ENCODE measurements at regions not wholly inside any gene's neighbourhood (a gene's known extent, or its start where the extent isn't known, plus 50 kb on each side); places are given as distances from the start of the nearest gene placed in this dataset.

- peak; percentile 99 for DNase-seq
- in situ Hi-C loops (cut with MboI): no loop called here
- Histone ChIP-seq H3K4me2 (ENCODE audit: unreplicated experiment) (peak overlapping the region; percentile 74), H3K36me3 (ENCODE audit: low read depth) (no peaks in the 10 kb centered on the region), H3K9me3 (ENCODE audit: low read depth) (no peaks in the 10 kb centered on the region), H3K4me3 (no peak overlapping the region), H3F3A (ENCODE audit: insufficient read depth) (peaks cover 22% of the 10 kb centered on the region), H4K20me1 (ENCODE audit: insufficient read depth) (no peaks in the 10 kb centered on the region), H3K79me2 (ENCODE audit: insufficient read depth) (no peaks in the 10 kb centered on the region), H2AFZ (no peak overlapping the region), H3K27me3 (replicated peaks; ENCODE audit: insufficient read depth) (peaks cover 2% of the 10 kb centered on the region; the same call in 1 of the 2 replicates), H3K27ac (peak overlapping the region; percentile 62), H3K4me1 (ENCODE audit: insufficient read depth) (peaks cover 39% of the 10 kb centered on the region), H3K9me2 (ENCODE audit: insufficient read depth) (no peaks in the 10 kb centered on the region), H3K9ac (peak overlapping the region; percentile 50; the same call in 1 of the 2 replicates)
- 9 to 10% methylated on average over 12 of the region's 12 CpGs for WGBS, 2 experiments (ENCODE audit: low coverage in 1 of 2, low lambda C conversion rate in 2 of 2, missing lambda C conversion rate in 2 of 2)
- TF ChIP-seq EZH2phosphoT487 (IDR thresholded peaks at IDR 0.05; ENCODE audit: insufficient read depth, low read depth) (no peak), EZH2 (IDR thresholded peaks at IDR 0.05; ENCODE audit: insufficient read depth, poor library complexity, severe bottlenecking) (no peak)
Measured at GRCh38 chr11:119795231-119795630, 66.2 kb upstream of the NECTIN1 start.

- peak overlapping the region; percentile 50; the same call in 1 of the 2 replicates for H3K9ac ChIP-seq
- H4K20me1 ChIP-seq (ENCODE audit: insufficient read depth): no peaks in the 10 kb centered on the region
- in situ Hi-C loops (cut with MboI): no loop called here
- no peak for TF ChIP-seq EZH2phosphoT487 (IDR thresholded peaks at IDR 0.05; ENCODE audit: insufficient read depth, low read depth)
- TF ChIP-seq EZH2 (IDR thresholded peaks at IDR 0.05; ENCODE audit: insufficient read depth, poor library complexity, severe bottlenecking): no peak
- H3K9me2 ChIP-seq (ENCODE audit: insufficient read depth): no peaks in the 10 kb centered on the region
- no peak overlapping the region for H3K4me3 ChIP-seq
- WGBS, 2 experiments (ENCODE audit: low coverage in 1 of 2, low lambda C conversion rate in 2 of 2, missing lambda C conversion rate in 2 of 2): 68 to 76% methylated on average over 4 of the region's 4 CpGs
- no peaks in the 10 kb centered on the region for H3K36me3 ChIP-seq (ENCODE audit: low read depth)
- peak overlapping the region; percentile 62 for H3K27ac ChIP-seq
- peak; percentile 14 for DNase-seq
- H3K4me2 ChIP-seq (ENCODE audit: unreplicated experiment): peak overlapping the region; percentile 74
- H3K4me1 ChIP-seq (ENCODE audit: insufficient read depth): peaks cover 39% of the 10 kb centered on the region
- peaks cover 22% of the 10 kb centered on the region for H3F3A ChIP-seq (ENCODE audit: insufficient read depth)
- no peaks in the 10 kb centered on the region for H3K9me3 ChIP-seq (ENCODE audit: low read depth)
- no peaks in the 10 kb centered on the region; the same call in 1 of the 2 replicates for H3K27me3 ChIP-seq (replicated peaks; ENCODE audit: insufficient read depth)
- no peak overlapping the region for H2AFZ ChIP-seq
- H3K79me2 ChIP-seq (ENCODE audit: insufficient read depth): no peaks in the 10 kb centered on the region
Measured at GRCh38 chr11:119794756-119795155, 65.8 kb upstream of the NECTIN1 start.

GRCh38 chr11:119794141-119794665 lies 65.2 kb upstream of the NECTIN1 start:
- Histone ChIP-seq H2AFZ (no peak overlapping the region), H3K79me2 (ENCODE audit: insufficient read depth) (no peaks in the 10 kb centered on the region), H3K36me3 (ENCODE audit: low read depth) (no peaks in the 10 kb centered on the region), H3K4me3 (no peak overlapping the region), H3K9me2 (ENCODE audit: insufficient read depth) (no peaks in the 10 kb centered on the region), H4K20me1 (ENCODE audit: insufficient read depth) (no peaks in the 10 kb centered on the region), H3K9ac (no peak overlapping the region), H3K4me2 (ENCODE audit: unreplicated experiment) (no peak overlapping the region), H3K9me3 (ENCODE audit: low read depth) (no peaks in the 10 kb centered on the region), H3F3A (ENCODE audit: insufficient read depth) (peaks cover 22% of the 10 kb centered on the region), H3K4me1 (ENCODE audit: insufficient read depth) (peaks cover 39% of the 10 kb centered on the region), H3K27me3 (replicated peaks; ENCODE audit: insufficient read depth) (no peaks in the 10 kb centered on the region; the same call in 1 of the 2 replicates), H3K27ac (no peak overlapping the region)
- in situ Hi-C loops (cut with MboI): no loop called here
- TF ChIP-seq EZH2 (IDR thresholded peaks at IDR 0.05; ENCODE audit: insufficient read depth, poor library complexity, severe bottlenecking) (no peak), EZH2phosphoT487 (IDR thresholded peaks at IDR 0.05; ENCODE audit: insufficient read depth, low read depth) (no peak)
- no peak for DNase-seq
- WGBS, 2 experiments (ENCODE audit: low coverage in 1 of 2, low lambda C conversion rate in 2 of 2, missing lambda C conversion rate in 2 of 2): 86 to 88% methylated on average over 17 of the region's 17 CpGs

DNA sequence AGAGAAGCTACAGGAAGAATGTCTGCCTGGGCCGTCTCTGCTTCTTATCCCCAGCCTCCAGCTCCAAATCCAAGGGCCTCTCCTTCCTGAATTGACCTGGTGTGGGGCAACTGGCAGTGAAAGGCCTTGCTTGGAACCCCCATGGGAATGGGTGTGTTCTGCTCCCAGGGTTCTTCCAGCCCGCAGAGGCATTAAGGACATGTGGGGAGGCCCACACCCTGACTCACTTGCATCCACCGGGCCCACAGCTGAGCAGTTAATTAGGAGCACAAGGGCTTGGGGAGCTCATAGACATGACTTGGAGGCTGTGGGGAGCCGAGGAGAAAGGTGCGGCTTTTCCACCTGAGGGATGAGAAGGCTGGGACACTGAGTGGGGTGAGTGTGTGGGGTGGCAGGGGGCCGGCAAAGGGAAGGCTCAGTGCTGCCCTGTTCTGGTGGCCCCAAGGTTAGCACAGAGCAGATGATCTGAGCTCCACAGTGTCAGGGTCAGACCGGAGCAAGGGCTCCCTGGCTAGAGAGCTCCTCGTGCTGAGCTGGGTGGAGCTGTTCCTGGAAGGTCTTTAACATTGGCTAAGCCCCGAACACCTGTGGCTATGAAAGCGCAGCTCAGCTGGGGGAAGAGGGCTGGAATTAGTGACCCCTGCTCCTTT lies 64.5 kb upstream of the NECTIN1 start:
- H3K36me3 ChIP-seq (ENCODE audit: low read depth): no peaks in the 10 kb centered on the region
- H3K4me2 ChIP-seq (ENCODE audit: unreplicated experiment): peak overlapping the region; percentile 33
- H3K79me2 ChIP-seq (ENCODE audit: insufficient read depth): no peaks in the 10 kb centered on the region
- TF ChIP-seq EZH2phosphoT487 (IDR thresholded peaks at IDR 0.05; ENCODE audit: insufficient read depth, low read depth): no peak
- no peak for TF ChIP-seq EZH2 (IDR thresholded peaks at IDR 0.05; ENCODE audit: insufficient read depth, poor library complexity, severe bottlenecking)
- no peaks in the 10 kb centered on the region for H4K20me1 ChIP-seq (ENCODE audit: insufficient read depth)
- H3K4me1 ChIP-seq (ENCODE audit: insufficient read depth): peaks cover 39% of the 10 kb centered on the region
- H3K9me2 ChIP-seq (ENCODE audit: insufficient read depth): no peaks in the 10 kb centered on the region
- H3K27me3 ChIP-seq (replicated peaks; ENCODE audit: insufficient read depth): no peaks in the 10 kb centered on the region; the same call in 1 of the 2 replicates
- peaks cover 22% of the 10 kb centered on the region for H3F3A ChIP-seq (ENCODE audit: insufficient read depth)
- no peak overlapping the region for H3K4me3 ChIP-seq
- in situ Hi-C loops (cut with MboI): no loop called here
- WGBS, 2 experiments (ENCODE audit: low coverage in 1 of 2, low lambda C conversion rate in 2 of 2, missing lambda C conversion rate in 2 of 2): 56 to 60% methylated on average over 9 to 10 of the region's 10 CpGs
- H3K9ac ChIP-seq: peak overlapping the region; percentile 40
- H2AFZ ChIP-seq: no peak overlapping the region
- peak overlapping the region; percentile 61 for H3K27ac ChIP-seq
- peak; percentile 98 for DNase-seq
- H3K9me3 ChIP-seq (ENCODE audit: low read depth): no peaks in the 10 kb centered on the region

Measured in GM23248 (cell line).